ENCODE measurements at regions not wholly inside any gene's neighbourhood (a gene's known extent, or its start where the extent isn't known, plus 50 kb on each side); places are given as distances from the start of the nearest gene placed in this dataset.
"Not testable (repeated sequence)": the region's sequence is repeated elsewhere in the genome, so short reads cannot be mapped to it uniquely, and the experiment has no call there.

DNA sequence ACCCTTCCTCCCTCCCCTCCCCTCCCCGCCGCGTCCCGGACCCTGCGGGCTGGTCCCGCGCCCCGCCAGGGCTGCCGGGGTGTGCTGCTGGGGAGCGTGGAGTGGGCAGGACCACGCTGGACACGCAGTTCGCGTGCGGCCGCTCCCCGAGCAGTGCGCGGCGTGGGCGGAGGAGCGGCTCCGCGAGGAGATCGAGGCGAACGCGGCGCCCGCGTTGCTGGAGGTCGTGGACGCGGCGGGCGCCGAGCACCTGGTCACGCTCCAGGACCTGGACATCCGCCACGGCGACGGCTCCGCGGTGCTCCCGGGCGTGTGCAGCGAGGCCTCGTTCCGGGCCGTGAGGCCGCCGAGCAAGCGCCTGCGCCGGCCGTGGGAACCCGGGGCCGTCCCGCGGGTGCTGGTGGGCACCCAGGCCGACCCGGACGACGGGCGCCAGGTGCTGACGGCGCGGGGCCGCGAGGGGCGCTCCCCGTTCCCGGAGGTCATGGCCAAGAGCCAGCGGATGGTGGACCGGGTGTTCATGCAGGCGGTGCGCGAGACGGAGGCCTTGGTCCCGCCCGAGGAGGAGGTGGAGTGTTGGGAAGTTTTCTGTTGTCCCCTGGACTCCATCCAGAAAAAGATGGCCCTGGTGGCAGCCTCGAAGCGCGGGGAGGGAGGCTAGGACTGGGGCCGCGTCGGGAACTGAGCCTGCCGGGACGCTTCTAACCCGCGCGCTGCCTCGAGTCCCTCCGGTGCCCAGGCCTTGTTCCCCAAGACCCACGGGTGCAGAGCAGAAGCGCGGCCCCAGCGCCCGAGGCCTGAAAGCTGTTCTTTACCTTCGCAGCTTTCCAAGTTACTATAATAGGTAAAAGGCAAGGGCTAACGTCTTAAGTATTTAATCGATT is 54.7 kb upstream of the EIF5 start:
- H3K4me3 Mint-ChIP-seq, result no peak overlapping the region
- H3K27me3 Mint-ChIP-seq, result peaks cover 62% of the 10 kb centered on the region
- H3K27ac Mint-ChIP-seq, result no peak overlapping the region
- no peaks in the 10 kb centered on the region for H3K4me1 Mint-ChIP-seq
- H3K36me3 Mint-ChIP-seq (ENCODE audit: low read depth), result no peaks in the 10 kb centered on the region
- intact Hi-C loops (cut with micrococcal nuclease), result no loop called here
- peaks cover 5% of the 10 kb centered on the region for H3K9me3 Mint-ChIP-seq
- no peak for DNase-seq

DNA sequence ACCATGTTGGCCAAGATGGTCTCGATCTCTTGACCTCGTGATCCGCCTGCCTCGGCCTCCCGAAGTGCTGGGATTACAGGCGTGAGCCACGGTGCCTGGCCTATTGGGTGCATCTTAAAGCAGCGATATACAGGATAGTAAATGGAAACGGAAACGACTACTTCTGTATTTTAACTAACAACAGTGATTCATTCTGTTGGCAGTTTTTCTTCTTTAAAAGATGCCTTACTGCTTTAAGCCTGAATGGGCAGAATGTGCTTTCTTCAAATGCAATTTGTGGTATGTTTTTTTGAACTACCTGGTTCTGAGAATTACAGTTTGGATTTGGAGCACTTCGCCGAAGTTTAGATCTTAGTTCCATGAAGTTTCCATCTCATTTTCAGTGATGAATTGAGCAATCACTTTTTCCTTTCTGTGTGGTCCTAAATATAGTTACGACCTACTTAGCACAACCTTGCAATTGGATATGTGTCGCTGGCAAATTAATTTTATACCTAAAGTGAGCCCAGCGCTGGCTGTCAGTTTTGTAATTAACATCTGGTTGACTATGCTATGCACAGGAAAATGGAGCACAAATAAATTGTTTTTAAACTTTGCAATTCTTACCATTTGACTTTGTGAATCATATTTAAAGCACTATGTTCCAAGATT is 53.6 kb upstream of the EIF5 start:
- H3K9me3 Mint-ChIP-seq, result no peaks in the 10 kb centered on the region
- H3K36me3 Mint-ChIP-seq (ENCODE audit: low read depth), result no peaks in the 10 kb centered on the region
- no peak overlapping the region for H3K27ac Mint-ChIP-seq
- H3K27me3 Mint-ChIP-seq, result peaks cover 59% of the 10 kb centered on the region
- DNase-seq, result no peak
- intact Hi-C loops (cut with micrococcal nuclease), result no loop called here
- H3K4me1 Mint-ChIP-seq, result no peaks in the 10 kb centered on the region
- H3K4me3 Mint-ChIP-seq, result no peak overlapping the region

DNA sequence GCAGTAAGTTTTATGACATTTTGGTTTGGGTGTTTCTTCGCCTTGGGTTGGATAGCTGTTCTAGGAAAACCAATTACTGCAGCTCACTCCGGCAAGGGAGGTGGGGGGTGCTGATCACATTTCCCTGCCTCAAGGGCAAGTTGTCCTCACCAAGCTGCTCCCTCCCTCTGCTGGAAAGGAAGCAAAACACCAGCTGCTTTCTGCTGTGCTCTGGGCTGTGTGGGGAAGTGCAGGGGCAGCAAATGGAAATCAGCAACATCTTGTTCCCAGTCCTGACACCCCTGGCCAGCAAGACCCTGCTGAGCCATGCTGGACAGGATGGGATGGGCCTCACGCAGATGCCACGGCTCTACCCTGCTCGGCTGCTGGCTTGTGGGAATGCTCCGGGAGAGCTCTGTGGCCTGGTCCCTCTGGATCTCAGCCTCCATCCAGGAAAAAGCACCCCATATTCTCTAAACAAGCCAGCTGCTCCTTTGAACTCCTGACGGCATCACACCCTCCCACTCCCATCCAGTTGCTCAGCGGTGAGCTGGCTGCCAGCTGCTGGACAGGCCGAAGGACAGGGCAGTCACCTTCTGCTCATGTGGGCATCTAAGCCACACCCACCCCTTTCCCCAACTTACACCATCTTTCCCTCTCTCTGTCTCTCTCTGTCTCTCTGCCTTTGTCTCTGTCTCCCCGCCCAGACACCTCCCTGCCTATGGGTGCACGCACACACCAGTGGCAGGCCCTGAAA is 52.4 kb upstream of the EIF5 start:
- H3K4me3 Mint-ChIP-seq, result no peak overlapping the region
- no peak overlapping the region for H3K27ac Mint-ChIP-seq
- no peaks in the 10 kb centered on the region for H3K36me3 Mint-ChIP-seq (ENCODE audit: low read depth)
- DNase-seq, result no peak
- no peaks in the 10 kb centered on the region for H3K4me1 Mint-ChIP-seq
- no peaks in the 10 kb centered on the region for H3K9me3 Mint-ChIP-seq
- intact Hi-C loops (cut with micrococcal nuclease), result no loop called here
- H3K27me3 Mint-ChIP-seq, result peaks cover 55% of the 10 kb centered on the region

DNA sequence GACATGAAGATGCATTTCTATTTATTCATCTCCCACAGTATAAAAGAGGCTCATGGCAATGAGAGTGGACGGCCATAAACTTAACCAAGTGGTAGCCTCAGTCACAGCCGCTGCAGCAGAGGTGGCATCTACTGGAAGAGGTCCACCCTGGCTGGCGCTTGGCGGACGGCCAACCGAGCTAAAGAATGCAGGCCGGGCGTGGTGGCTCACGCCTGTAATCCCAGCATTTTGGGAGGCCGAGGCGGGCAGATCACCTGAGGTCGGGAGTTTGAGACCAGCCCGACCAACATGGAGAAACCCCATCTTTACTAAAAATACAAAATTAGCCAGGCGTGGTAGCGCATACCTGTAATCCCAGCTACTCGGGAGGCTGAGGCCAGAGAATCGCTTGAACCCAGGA is 51.7 kb upstream of the EIF5 start:
- peaks cover 50% of the 10 kb centered on the region for H3K27me3 Mint-ChIP-seq
- H3K36me3 Mint-ChIP-seq (ENCODE audit: low read depth); H3K9me3 Mint-ChIP-seq; DNase-seq; H3K4me1 Mint-ChIP-seq; intact Hi-C loops (cut with micrococcal nuclease); H3K27ac Mint-ChIP-seq; H3K4me3 Mint-ChIP-seq: not testable (repeated sequence)

DNA sequence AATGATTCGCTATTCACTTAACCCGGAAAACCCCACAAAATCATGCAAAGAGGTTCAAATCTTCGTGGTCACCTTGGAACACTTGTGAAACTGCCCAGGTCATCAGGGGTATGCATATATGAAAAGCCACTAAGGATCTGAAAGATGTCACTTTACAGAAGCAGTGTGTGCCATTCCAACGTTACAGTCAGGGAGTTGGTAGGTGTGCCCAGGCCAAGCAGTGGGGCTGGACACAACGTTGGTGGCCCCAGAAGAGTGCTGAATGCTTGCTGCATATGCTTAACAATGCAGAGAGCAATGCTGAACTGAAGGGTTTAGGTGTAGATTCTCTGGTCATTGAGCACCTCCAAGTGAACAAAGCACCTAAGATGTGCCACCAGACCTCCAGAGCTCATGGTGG is 51.1 kb upstream of the EIF5 start:
- peaks cover 44% of the 10 kb centered on the region for H3K27me3 Mint-ChIP-seq
- intact Hi-C loops (cut with micrococcal nuclease), result no loop called here

DNA sequence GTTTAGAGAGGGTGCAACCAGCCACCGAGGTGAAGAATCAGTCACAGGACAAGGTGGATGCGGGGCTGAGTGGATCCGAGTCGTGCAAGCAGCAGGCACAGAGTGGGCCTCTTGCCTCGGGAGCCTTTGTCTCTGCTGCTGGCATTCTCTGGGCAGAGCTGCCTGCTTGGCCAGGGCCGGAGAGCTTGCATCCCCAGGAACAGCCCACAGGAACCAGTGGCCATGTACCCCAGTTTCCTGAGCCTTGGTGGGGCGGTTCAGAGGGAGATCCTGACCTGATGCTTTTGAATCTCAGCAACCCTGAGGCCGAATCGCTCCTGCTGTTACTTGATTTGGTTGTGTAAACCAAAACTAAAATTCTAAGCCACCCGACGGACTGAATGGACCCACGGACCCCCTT is 50.1 kb upstream of the EIF5 start:
- no peak for DNase-seq
- Mint-ChIP-seq H3K4me3 (no peak overlapping the region), H3K27me3 (peaks cover 39% of the 10 kb centered on the region), H3K4me1 (no peaks in the 10 kb centered on the region), H3K27ac (no peak overlapping the region), H3K9me3 (no peaks in the 10 kb centered on the region), H3K36me3 (ENCODE audit: low read depth) (no peaks in the 10 kb centered on the region)
- intact Hi-C loops (cut with micrococcal nuclease), result no loop called here

More for the DNA sequence above, 51.1 kb upstream of the EIF5 start:
- Mint-ChIP-seq H3K9me3 (no peaks in the 10 kb centered on the region), H3K4me1 (no peaks in the 10 kb centered on the region), H3K36me3 (ENCODE audit: low read depth) (no peaks in the 10 kb centered on the region), H3K27ac (no peak overlapping the region), H3K4me3 (no peak overlapping the region)
- DNase-seq, result no peak

Data from activated CD4-positive, alpha-beta T cell treated with anti-CD3 and anti-CD28 coated beads, Interleukin-2, amount 10 ng/mL, durations not matched to agents 24 days and 14 days (primary cell).